H9 (cell line): ENCODE measurements at regions not wholly inside any gene's neighbourhood (a gene's known extent, or its start where the extent isn't known, plus 50 kb on each side); places are given as distances from the start of the nearest gene placed in this dataset.

Experiments
- DNase-seq: peaks from one replicate; pipeline ENCODE4 v3.0.0-alpha.2; 2017
- H2AFZ ChIP-seq: one replicate; pipeline ENCODE4 v1.6.1; 2013; ENCODE audit warnings: mild to moderate bottlenecking, low read length, control low read depth, moderate library complexity
- H2AK5ac ChIP-seq: 2 replicates; pipeline ENCODE4 v1.6.1; 2013; ENCODE audit warnings: low read length, control low read depth, mixed read lengths; ENCODE audit not compliant: insufficient read length
- H2BK120ac ChIP-seq: one replicate; pipeline ENCODE4 v1.6.1; 2013; ENCODE audit warnings: low read depth, mild to moderate bottlenecking, low read length, control low read depth, inconsistent platforms; ENCODE audit not compliant: poor library complexity, severe bottlenecking
- H2BK12ac ChIP-seq: 2 replicates; pipeline ENCODE4 v1.6.1; 2013; ENCODE audit warnings: low read length, control low read depth, mixed read lengths, low read depth; ENCODE audit not compliant: insufficient read length
- H2BK15ac ChIP-seq: 2 replicates; pipeline ENCODE4 v1.6.1; 2013; ENCODE audit warnings: low read depth, low read length, control low read depth
- H2BK20ac ChIP-seq: one replicate; pipeline ENCODE4 v1.6.1; 2013; ENCODE audit warnings: low read depth, mild to moderate bottlenecking, low read length, control low read depth, inconsistent platforms; ENCODE audit not compliant: poor library complexity, severe bottlenecking
- H2BK5ac ChIP-seq: 2 replicates; pipeline ENCODE4 v1.6.1; 2013; ENCODE audit warnings: low read length, control low read depth, mixed read lengths; ENCODE audit not compliant: insufficient read length
- H3K14ac ChIP-seq: 2 replicates; pipeline ENCODE4 v1.6.1; 2013; ENCODE audit warnings: low read length, control low read depth; ENCODE audit not compliant: insufficient read depth
- H3K18ac ChIP-seq: 2 replicates; pipeline ENCODE4 v1.6.1; 2013; ENCODE audit warnings: low read depth, mild to moderate bottlenecking, mixed read lengths, low read length, control low read depth; ENCODE audit not compliant: insufficient read length
- H3K23ac ChIP-seq: 2 replicates; pipeline ENCODE4 v1.6.1; 2013; ENCODE audit warnings: low read length, control low read depth, mixed read lengths, low read depth; ENCODE audit not compliant: insufficient read length
- H3K23me2 ChIP-seq: 2 replicates; pipeline ENCODE4 v1.6.1; 2013; ENCODE audit warnings: low read depth, mild to moderate bottlenecking, mixed read lengths, low read length, control low read depth; ENCODE audit not compliant: insufficient read length, poor library complexity, severe bottlenecking
- H3K27ac ChIP-seq: 2 replicates; pipeline ENCODE4 v1.5.1; 2013; ENCODE audit warnings: low read length, control low read depth, mixed read lengths, low read depth; ENCODE audit not compliant: insufficient read length
- H3K27me3 ChIP-seq: 2 replicates; pipeline ENCODE4 v1.6.1; 2013; ENCODE audit warnings: low read length, control low read depth, inconsistent platforms; ENCODE audit not compliant: insufficient read depth
- H3K4ac ChIP-seq: 2 replicates; pipeline ENCODE4 v1.6.1; 2013; ENCODE audit warnings: low read depth, mild to moderate bottlenecking, control low read depth, inconsistent platforms, low read length, moderate library complexity
- H3K4me1 ChIP-seq: 2 replicates; pipeline ENCODE4 v1.6.1; 2013; ENCODE audit warnings: low read length, control low read depth, inconsistent platforms; ENCODE audit not compliant: insufficient read depth
- H3K4me2 ChIP-seq: 2 replicates; pipeline ENCODE4 v1.6.1; 2013; ENCODE audit warnings: low read length, control low read depth, mixed read lengths; ENCODE audit not compliant: insufficient read length, insufficient read depth
- H3K56ac ChIP-seq: 2 replicates; pipeline ENCODE4 v1.6.1; 2013; ENCODE audit warnings: low read depth, mild to moderate bottlenecking, mixed read lengths, low read length, control low read depth; ENCODE audit not compliant: insufficient read length
- H3K79me1 ChIP-seq: 2 replicates; pipeline ENCODE4 v1.6.1; 2013; ENCODE audit warnings: low read depth, mild to moderate bottlenecking, moderate library complexity, low read length, control low read depth, inconsistent platforms; ENCODE audit not compliant: insufficient read depth, poor library complexity, severe bottlenecking
- H3K79me2 ChIP-seq: 2 replicates; pipeline ENCODE4 v1.6.1; 2013; ENCODE audit warnings: low read length, control low read depth, inconsistent platforms; ENCODE audit not compliant: insufficient read depth
- H3K9ac ChIP-seq: 2 replicates; pipeline ENCODE4 v1.6.1; 2013; ENCODE audit warnings: low read length, control low read depth, mixed read lengths; ENCODE audit not compliant: insufficient read length; ENCODE audit errors: extremely low read depth
- H3K9me3 ChIP-seq: one replicate; pipeline ENCODE4 v1.6.1; 2013; ENCODE audit warnings: low read depth, low read length, inconsistent platforms; ENCODE audit not compliant: control insufficient read depth
- H3T11ph ChIP-seq: one replicate; pipeline ENCODE4 v1.6.1; 2013; ENCODE audit warnings: mild to moderate bottlenecking, low read length, control low read depth, inconsistent platforms
- H4K20me1 ChIP-seq: one replicate; pipeline ENCODE4 v1.6.1; 2013; ENCODE audit not compliant: control insufficient read depth, insufficient read length, insufficient read depth
- H4K5ac ChIP-seq: 2 replicates; pipeline ENCODE4 v1.6.1; 2013; ENCODE audit warnings: low read depth, mild to moderate bottlenecking, mixed read lengths, low read length, control low read depth; ENCODE audit not compliant: insufficient read length
- H4K8ac ChIP-seq: replicated peaks from 2 replicates; pipeline ENCODE4 v1.6.1; 2013; ENCODE audit warnings: low read length, control low read depth, mixed read lengths, low read depth; ENCODE audit not compliant: insufficient read length
- H4K91ac ChIP-seq: 2 replicates; pipeline ENCODE4 v1.6.1; 2013; ENCODE audit warnings: low read depth, mild to moderate bottlenecking, moderate library complexity, mixed read lengths, low read length, control low read depth; ENCODE audit not compliant: insufficient read length
- H3K27ac Mint-ChIP-seq, 3 experiments: 2 replicates in 2 of 3; 3 replicates in 1 of 3; pipeline ENCODE4 v1.8.0; 2020 to 2021; ENCODE audit warnings: mixed read lengths in 3 of 3, mild to moderate bottlenecking in 1 of 3, moderate library complexity in 1 of 3
- H3K27me3 Mint-ChIP-seq: 2 replicates; pipeline ENCODE4 v1.8.0; 2021; ENCODE audit warnings: low read depth, mild to moderate bottlenecking, moderate library complexity, mixed read lengths
- H3K36me3 Mint-ChIP-seq, 3 experiments: 2 replicates in 2 of 3; 3 replicates in 1 of 3; pipeline ENCODE4 v1.8.0; 2020 to 2021; ENCODE audit warnings: low read depth in 3 of 3, mixed read lengths in 3 of 3; ENCODE audit not compliant: insufficient read depth in 1 of 3
- H3K4me1 Mint-ChIP-seq, 2 experiments: 2 replicates each; pipeline ENCODE4 v1.8.0; 2020; ENCODE audit warnings: mixed read lengths in 2 of 2
- H3K4me3 Mint-ChIP-seq, 2 experiments: 2 replicates in 1 of 2; 3 replicates in 1 of 2; pipeline ENCODE4 v1.8.0; 2020 to 2021; ENCODE audit warnings: mild to moderate bottlenecking in 2 of 2, mixed read lengths in 2 of 2, moderate library complexity in 1 of 2
- H3K9me3 Mint-ChIP-seq, 2 experiments: 2 replicates in 1 of 2; 3 replicates in 1 of 2; pipeline ENCODE4 v1.8.0; 2020; ENCODE audit warnings: mild to moderate bottlenecking in 2 of 2, mixed read lengths in 2 of 2, moderate library complexity in 1 of 2
- CTCF ChIP-seq: fragments of 200-600 bp; sonication (generic); conservative IDR thresholded peaks from 3 replicates; pipeline ENCODE4 v1.8.0; 2021; ENCODE audit warnings: antibody characterized with exemption, mild to moderate bottlenecking
- WGBS: extraction: QIAGEN DNeasy Blood & Tissue Kit; methylation state at CpG from one replicate; pipeline ENCODE4 v1.1.7; 2013; ENCODE audit warnings: missing lambda C conversion rate, low lambda C conversion rate, mixed read lengths; ENCODE audit not compliant: insufficient read length; ENCODE audit errors: extremely low coverage; 5-methylcytosine and 5-hydroxymethylcytosine counted together

- Histone ChIP-seq H3K9me3 (no peaks in the 10 kb centered on the region), H3K56ac (no peak overlapping the region), H2BK120ac (no peak overlapping the region), H3K14ac (no peak overlapping the region), H4K8ac (no peak overlapping the region), H4K5ac (no peak overlapping the region), H3K4me1 (no peaks in the 10 kb centered on the region), H3K4ac (no peak overlapping the region), H2BK5ac (no peak overlapping the region), H3K23me2 (no peaks in the 10 kb centered on the region), H4K20me1 (no peaks in the 10 kb centered on the region), H3T11ph (no peak overlapping the region), H3K18ac (no peak overlapping the region), H3K23ac (no peak overlapping the region), H3K79me2 (no peaks in the 10 kb centered on the region), H2BK12ac (no peak overlapping the region), H2AK5ac (no peak overlapping the region), H3K27ac (no peak overlapping the region), H3K4me2 (no peak overlapping the region), H3K79me1 (no peaks in the 10 kb centered on the region), H2BK15ac (no peak overlapping the region), H2BK20ac (no peak overlapping the region), H4K91ac (no peak overlapping the region), H3K27me3 (no peaks in the 10 kb centered on the region), H2AFZ (no peak overlapping the region), H3K9ac (no peak overlapping the region)
- H3K27me3 Mint-ChIP-seq, result peaks cover 3% of the 10 kb centered on the region
- H3K4me1 Mint-ChIP-seq, result no peaks in the 10 kb centered on the region
- H3K36me3 Mint-ChIP-seq, result peaks cover 0 to 7% (median 0%) of the 10 kb centered on the region in 3 experiments; a peak in 2 of 7 replicates
- TF ChIP-seq CTCF, result no peak
- no CpG with 5 or more reads among the region's 2 CpGs for WGBS
- DNase-seq, result no peak
- H3K4me3 Mint-ChIP-seq, result no peak overlapping the region
- H3K9me3 Mint-ChIP-seq, result peaks cover 16% of the 10 kb centered on the region in 2 experiments
- H3K27ac Mint-ChIP-seq, result no peak overlapping the region
Observed at GRCh38 chr7:32137059-32137458, 66.9 kb upstream of the PDE1C start.
